Hepatocyte (in vitro differentiated cells): ENCODE measurements at regions not wholly inside any gene's neighbourhood (a gene's known extent, or its start where the extent isn't known, plus 50 kb on each side); places are given as distances from the start of the nearest gene placed in this dataset.

Experiments used
- EZH2 ChIP-seq: fragments of 200-600 bp; sonication (generic); IDR thresholded peaks from 2 replicates; pipeline ENCODE4 v1.6.1; 2016; ENCODE audit warnings: antibody characterized with exemption, mild to moderate bottlenecking, borderline replicate concordance
- TF ChIP-seq, protein P1 (sequence below): fragments of 200-600 bp; sonication (generic); IDR thresholded peaks from 2 replicates; pipeline ENCODE4 v1.5.1; 2016; ENCODE audit warnings: antibody characterized with exemption, mild to moderate bottlenecking; ENCODE audit not compliant: poor library complexity

GRCh38 chr9:26745111-26745510 is 147.5 kb downstream of the CAAP1 start:
- TF ChIP-seq, protein P1, sequence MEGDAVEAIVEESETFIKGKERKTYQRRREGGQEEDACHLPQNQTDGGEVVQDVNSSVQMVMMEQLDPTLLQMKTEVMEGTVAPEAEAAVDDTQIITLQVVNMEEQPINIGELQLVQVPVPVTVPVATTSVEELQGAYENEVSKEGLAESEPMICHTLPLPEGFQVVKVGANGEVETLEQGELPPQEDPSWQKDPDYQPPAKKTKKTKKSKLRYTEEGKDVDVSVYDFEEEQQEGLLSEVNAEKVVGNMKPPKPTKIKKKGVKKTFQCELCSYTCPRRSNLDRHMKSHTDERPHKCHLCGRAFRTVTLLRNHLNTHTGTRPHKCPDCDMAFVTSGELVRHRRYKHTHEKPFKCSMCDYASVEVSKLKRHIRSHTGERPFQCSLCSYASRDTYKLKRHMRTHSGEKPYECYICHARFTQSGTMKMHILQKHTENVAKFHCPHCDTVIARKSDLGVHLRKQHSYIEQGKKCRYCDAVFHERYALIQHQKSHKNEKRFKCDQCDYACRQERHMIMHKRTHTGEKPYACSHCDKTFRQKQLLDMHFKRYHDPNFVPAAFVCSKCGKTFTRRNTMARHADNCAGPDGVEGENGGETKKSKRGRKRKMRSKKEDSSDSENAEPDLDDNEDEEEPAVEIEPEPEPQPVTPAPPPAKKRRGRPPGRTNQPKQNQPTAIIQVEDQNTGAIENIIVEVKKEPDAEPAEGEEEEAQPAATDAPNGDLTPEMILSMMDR = no peak
- no peak for TF ChIP-seq EZH2
